CD4-positive, alpha-beta T cell (primary cell): ENCODE measurements at regions not wholly inside any gene's neighbourhood (a gene's known extent, or its start where the extent isn't known, plus 50 kb on each side); places are given as distances from the start of the nearest gene placed in this dataset.

Experiments
- ATAC-seq: fragments of 200-7000 bp; cut with Tn5 transposase; one replicate; pipeline ENCODE4 v1.10.0; 2022; ENCODE audit warnings: mild to moderate bottlenecking; ENCODE audit not compliant: poor library complexity
- CTCF ChIA-PET: fragments of 350-600 bp; sonication (Branson Sonifier 250); formaldehyde crosslinking; loops from one replicate; lab custom pipeline; 2021; ENCODE audit warnings: antibody characterized with exemption, inconsistent platforms; lab: Charles Lee
- POLR2A ChIA-PET: fragments of 350-600 bp; sonication (Branson Sonifier 250); formaldehyde crosslinking; loops from one replicate; lab custom pipeline; 2021; ENCODE audit warnings: antibody characterized with exemption, inconsistent platforms; lab: Charles Lee
- DNase-seq, 14 experiments: peaks; one replicate each; pipeline ENCODE4 v3.0.0-alpha.2; 2013 to 2020; ENCODE audit warnings: mixed read lengths in 2 of 14
- H3K27ac ChIP-seq, 2 donors: one replicate each; pipeline versions ENCODE4 v1.5.1 to v1.7.0; 2013; ENCODE audit warnings: low read length in 2 of 2, low read depth in 1 of 2, mild to moderate bottlenecking in 1 of 2
- H3K27me3 ChIP-seq, 2 experiments: 1 replicate in 1 of 2; 2 replicates in 1 of 2; pipeline versions ENCODE4 v1.6.1 to v1.7.0; 2013; ENCODE audit warnings: low read length in 2 of 2, control low read depth in 1 of 2, mild to moderate bottlenecking in 1 of 2, moderate library complexity in 1 of 2; ENCODE audit not compliant: insufficient read depth in 2 of 2, control insufficient read depth in 1 of 2
- H3K36me3 ChIP-seq: one replicate; pipeline ENCODE4 v1.6.1; 2013; ENCODE audit warnings: low read length, control low read depth; ENCODE audit not compliant: insufficient read depth
- H3K4me1 ChIP-seq: one replicate; pipeline ENCODE4 v1.6.1; 2013; ENCODE audit warnings: low read length, control low read depth; ENCODE audit not compliant: insufficient read depth
- H3K4me3 ChIP-seq: one replicate; pipeline ENCODE4 v1.5.1; 2013; ENCODE audit warnings: mild to moderate bottlenecking, low read length, moderate library complexity
- H3K9me3 ChIP-seq, 2 experiments: 1 replicate in 1 of 2; 2 replicates in 1 of 2; pipeline versions ENCODE4 v1.6.1 to v1.7.0; 2013; ENCODE audit warnings: low read length in 2 of 2, mild to moderate bottlenecking in 2 of 2, control low read depth in 1 of 2, moderate library complexity in 1 of 2; ENCODE audit not compliant: control insufficient read depth in 1 of 2, insufficient read depth in 1 of 2
- H3K27ac Mint-ChIP-seq: one replicate; pipeline ENCODE4 v1.8.0; 2020; ENCODE audit warnings: mixed read lengths
- H3K27me3 Mint-ChIP-seq: one replicate; pipeline ENCODE4 v1.8.0; 2021; ENCODE audit warnings: mixed read lengths
- H3K36me3 Mint-ChIP-seq: one replicate; pipeline ENCODE4 v1.8.0; 2021; ENCODE audit warnings: low read depth, mixed read lengths
- H3K4me1 Mint-ChIP-seq: one replicate; pipeline ENCODE4 v1.8.0; 2021; ENCODE audit warnings: low read depth, mixed read lengths
- H3K4me3 Mint-ChIP-seq: one replicate; pipeline ENCODE4 v1.8.0; 2020; ENCODE audit warnings: mild to moderate bottlenecking, mixed read lengths
- H3K9me3 Mint-ChIP-seq: one replicate; pipeline ENCODE4 v1.8.0; 2020; ENCODE audit warnings: mixed read lengths
- intact Hi-C, 2 experiments: fragments of 100-400 bp; cut with DNase I in 1 of 2; cut with micrococcal nuclease in 1 of 2; formaldehyde crosslinking; loops; one replicate each; pipeline versions ENCODE4 v1.15.1 to v1.9.0; 2023 to 2025; cut with DNase I, micrococcal nuclease
- TF ChIP-seq, protein P1 (sequence below): fragments of 200-600 bp; IDR thresholded peaks from one replicate; pipeline ENCODE4 v1.8.0; 2022; ENCODE audit warnings: antibody characterized with exemption, mild to moderate bottlenecking

DNA sequence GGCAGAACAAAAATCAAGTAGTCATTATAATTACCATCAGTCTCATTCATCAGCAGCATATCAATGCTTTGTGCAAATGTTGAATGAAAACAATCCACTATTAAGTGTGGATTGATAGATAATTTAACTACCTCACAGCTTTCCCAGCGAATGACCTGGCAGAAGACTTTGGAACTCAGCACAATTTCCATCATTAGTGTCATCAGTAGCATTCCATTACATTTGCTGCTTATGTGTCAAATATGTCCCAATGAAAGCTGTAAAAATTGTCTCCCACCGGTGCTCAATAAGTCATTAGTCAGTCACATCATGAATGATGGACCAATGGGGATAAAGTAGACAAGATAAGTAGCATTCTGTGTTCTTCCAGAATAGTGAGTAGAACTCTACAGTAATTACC, 1513.5 kb upstream of the PRR20A start:
- DNase-seq, result no peak
- TF ChIP-seq, protein P1, sequence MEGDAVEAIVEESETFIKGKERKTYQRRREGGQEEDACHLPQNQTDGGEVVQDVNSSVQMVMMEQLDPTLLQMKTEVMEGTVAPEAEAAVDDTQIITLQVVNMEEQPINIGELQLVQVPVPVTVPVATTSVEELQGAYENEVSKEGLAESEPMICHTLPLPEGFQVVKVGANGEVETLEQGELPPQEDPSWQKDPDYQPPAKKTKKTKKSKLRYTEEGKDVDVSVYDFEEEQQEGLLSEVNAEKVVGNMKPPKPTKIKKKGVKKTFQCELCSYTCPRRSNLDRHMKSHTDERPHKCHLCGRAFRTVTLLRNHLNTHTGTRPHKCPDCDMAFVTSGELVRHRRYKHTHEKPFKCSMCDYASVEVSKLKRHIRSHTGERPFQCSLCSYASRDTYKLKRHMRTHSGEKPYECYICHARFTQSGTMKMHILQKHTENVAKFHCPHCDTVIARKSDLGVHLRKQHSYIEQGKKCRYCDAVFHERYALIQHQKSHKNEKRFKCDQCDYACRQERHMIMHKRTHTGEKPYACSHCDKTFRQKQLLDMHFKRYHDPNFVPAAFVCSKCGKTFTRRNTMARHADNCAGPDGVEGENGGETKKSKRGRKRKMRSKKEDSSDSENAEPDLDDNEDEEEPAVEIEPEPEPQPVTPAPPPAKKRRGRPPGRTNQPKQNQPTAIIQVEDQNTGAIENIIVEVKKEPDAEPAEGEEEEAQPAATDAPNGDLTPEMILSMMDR, result no peak
- no peaks in the 10 kb centered on the region for H3K4me1 Mint-ChIP-seq
- intact Hi-C loops, result no loop called here
- no peak for ATAC-seq
- no peaks in the 10 kb centered on the region for H3K36me3 ChIP-seq
- H3K27me3 Mint-ChIP-seq, result no peaks in the 10 kb centered on the region
- POLR2A ChIA-PET, result no interaction called here
- H3K36me3 Mint-ChIP-seq, result no peaks in the 10 kb centered on the region
- no peak overlapping the region for H3K4me3 ChIP-seq
- no peaks in the 10 kb centered on the region for H3K4me1 ChIP-seq
- peaks cover 20% of the 10 kb centered on the region for H3K9me3 Mint-ChIP-seq
- H3K9me3 ChIP-seq, result peaks cover 4% of the 10 kb centered on the region in 2 experiments
- no peak overlapping the region for H3K4me3 Mint-ChIP-seq
- no peak overlapping the region for H3K27ac ChIP-seq
- H3K27ac Mint-ChIP-seq, result no peak overlapping the region
- CTCF ChIA-PET, result no interaction called here
- no peaks in the 10 kb centered on the region for H3K27me3 ChIP-seq

DNA sequence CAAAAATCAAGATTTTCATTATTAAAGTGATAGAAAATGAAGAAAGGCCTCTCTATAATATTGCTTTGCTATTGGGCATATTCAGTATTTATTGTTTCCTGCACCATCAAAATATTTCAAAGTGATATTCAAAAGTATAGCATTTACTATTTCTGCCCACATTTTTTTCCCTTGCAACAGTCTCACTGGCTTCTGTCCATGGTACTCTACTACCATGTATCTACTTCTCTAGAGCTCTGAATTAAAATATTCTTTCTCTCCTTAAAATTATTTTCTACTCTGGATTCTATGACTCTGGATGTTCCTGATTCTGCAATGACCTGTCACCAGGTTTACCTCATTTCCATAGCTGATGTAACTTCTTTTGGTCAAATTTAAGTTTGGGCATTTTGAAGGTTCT, 1508.3 kb upstream of the PRR20A start:
- Mint-ChIP-seq H3K4me3 (no peak overlapping the region), H3K36me3 (no peaks in the 10 kb centered on the region), H3K4me1 (no peaks in the 10 kb centered on the region), H3K27me3 (no peaks in the 10 kb centered on the region), H3K9me3 (peaks cover 27% of the 10 kb centered on the region), H3K27ac (no peak overlapping the region)
- no peaks in the 10 kb centered on the region for H3K36me3 ChIP-seq
- DNase-seq (no peak), ATAC-seq (no peak)
- POLR2A ChIA-PET, result no interaction called here
- no peaks in the 10 kb centered on the region for H3K4me1 ChIP-seq
- no peak overlapping the region for H3K27ac ChIP-seq
- intact Hi-C loops, result no loop called here
- H3K4me3 ChIP-seq, result no peak overlapping the region
- peaks cover 12 to 13% of the 10 kb centered on the region in 2 experiments for H3K9me3 ChIP-seq
- TF ChIP-seq, protein P1, result no peak
- no peaks in the 10 kb centered on the region for H3K27me3 ChIP-seq
- CTCF ChIA-PET, result no interaction called here

DNA sequence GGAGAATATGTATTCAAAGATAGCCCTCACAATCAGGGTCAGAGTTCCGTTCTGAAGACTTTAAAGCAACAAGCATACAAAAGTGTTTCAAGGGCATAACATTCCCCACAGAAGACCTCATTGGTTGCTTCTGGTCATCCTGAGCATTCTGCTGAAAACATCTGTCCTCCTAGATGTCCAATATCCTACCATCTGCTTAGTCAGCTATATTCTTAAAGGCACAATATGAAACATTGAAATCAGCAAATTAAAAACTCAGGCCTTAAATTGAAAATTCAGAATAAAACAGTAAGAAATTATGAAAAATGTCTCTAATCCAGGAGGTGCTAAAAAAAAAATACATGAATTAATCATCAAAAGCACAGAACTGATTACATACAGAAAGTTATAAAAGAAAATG, 1491.2 kb upstream of the PRR20A start:
- H3K4me3 Mint-ChIP-seq, result no peak overlapping the region
- H3K9me3 Mint-ChIP-seq, result no peaks in the 10 kb centered on the region
- intact Hi-C loops, result no loop called here
- H3K27me3 Mint-ChIP-seq, result no peaks in the 10 kb centered on the region
- POLR2A ChIA-PET, result no interaction called here
- peaks cover 0 to 4% of the 10 kb centered on the region in 2 experiments for H3K9me3 ChIP-seq
- no peaks in the 10 kb centered on the region for H3K36me3 Mint-ChIP-seq
- DNase-seq, result no peak
- TF ChIP-seq, protein P1, result no peak
- no peaks in the 10 kb centered on the region for H3K36me3 ChIP-seq
- no peak overlapping the region for H3K4me3 ChIP-seq
- no peak overlapping the region for H3K27ac Mint-ChIP-seq
- no peak overlapping the region for H3K27ac ChIP-seq
- no peak for ATAC-seq
- H3K4me1 ChIP-seq, result no peaks in the 10 kb centered on the region
- H3K27me3 ChIP-seq, result no peaks in the 10 kb centered on the region
- H3K4me1 Mint-ChIP-seq, result no peaks in the 10 kb centered on the region
- CTCF ChIA-PET, result interaction anchor here (0.7 kb wide), 1 partner anchor 29 kb away, joined by 3 read pairs; no protein-coding TSS in a partner anchor
